Ovary (tissue), 3 donors: ENCODE measurements at regions not wholly inside any gene's neighbourhood (a gene's known extent, or its start where the extent isn't known, plus 50 kb on each side); places are given as distances from the start of the nearest gene placed in this dataset.

ENCODE experiments used
- CTCF ChIP-seq, 3 donors: fragments of 450-650 bp in 2 of 3; fragments of 200-600 bp in 1 of 3; IDR thresholded peaks; one replicate each; pipeline versions ENCODE4 v1.5.1 to v1.8.0; 2016 to 2022; ENCODE audit warnings: antibody characterized with exemption in 3 of 3, mild to moderate bottlenecking in 1 of 3
- POLR2A ChIP-seq: fragments of 450-650 bp; IDR thresholded peaks from one replicate; pipeline ENCODE4 v1.6.1; 2017; ENCODE audit warnings: antibody characterized with exemption, mild to moderate bottlenecking, moderate library complexity
- donor health status: DM: no; HTN: no; CAD: no.

GRCh38 chr7:21041666-21042065 is 255.0 kb upstream of the SP8 start:
- TF ChIP-seq POLR2A (no peak), CTCF (IDR thresholded peaks at IDR 0.05) (no peak)
